SK-N-SH (cell line): ENCODE measurements at regions not wholly inside any gene's neighbourhood (a gene's known extent, or its start where the extent isn't known, plus 50 kb on each side); places are given as distances from the start of the nearest gene placed in this dataset.

Source experiments
- CTCF ChIA-PET: fragments of 300-600, 350-600 bp; formaldehyde crosslinking; extraction: SDS; loops from one replicate; lab custom pipeline; 2021; lab: Yijun Ruan, JAX
- POLR2A ChIA-PET: fragments of 350-600 bp; sonication (Branson Sonifier 250); formaldehyde crosslinking; extraction: SDS; loops from one replicate; lab custom pipeline; 2020; ENCODE audit warnings: antibody characterized with exemption, inconsistent platforms; lab: Yijun Ruan, JAX
- DNase-seq: peaks from one replicate; pipeline ENCODE4 v3.0.0; 2012
- H2AFZ ChIP-seq: fragments of 200-600 bp; sonication (generic); 2 replicates; pipeline ENCODE4 v1.8.1; 2016; ENCODE audit warnings: antibody characterized with exemption, mild to moderate bottlenecking, low read depth
- H3F3A ChIP-seq: fragments of 200-600 bp; sonication (generic); replicated peaks from 2 replicates; pipeline ENCODE3; 2016; ENCODE audit warnings: antibody characterized with exemption, mild to moderate bottlenecking; ENCODE audit not compliant: insufficient read depth
- H3K27ac ChIP-seq, 2 experiments: fragments of 200-500 bp in 1 of 2; fragments of 200-600 bp in 1 of 2; sonication (Bioruptor generic) in 1 of 2; sonication (generic), shearing (Covaris generic) in 1 of 2; 2 replicates each; pipeline versions ENCODE4 v1.5.1 to v1.6.1; 2014 to 2016; ENCODE audit warnings: low read depth in 2 of 2, inconsistent platforms in 1 of 2, low read length in 1 of 2, mild to moderate bottlenecking in 1 of 2, mixed read lengths in 1 of 2
- H3K27me3 ChIP-seq: fragments of 200-600 bp; sonication (generic), shearing (Covaris generic); 2 replicates; pipeline ENCODE4 v1.6.1; 2016; ENCODE audit warnings: mixed run types; ENCODE audit not compliant: insufficient read depth
- H3K36me3 ChIP-seq, 2 experiments: fragments of 200-500 bp in 1 of 2; fragments of 200-600 bp in 1 of 2; sonication (Bioruptor generic) in 1 of 2; sonication (generic) in 1 of 2; replicated peaks in 1 of 2; 2 replicates each; pipeline versions ENCODE3 to v1.5.1; 2014 to 2016; ENCODE audit warnings: low read length in 1 of 2, mild to moderate bottlenecking in 1 of 2; ENCODE audit not compliant: insufficient read depth in 2 of 2, control insufficient read depth in 1 of 2
- H3K4me1 ChIP-seq, 2 experiments: fragments of 200-500 bp in 1 of 2; fragments of 200-600 bp in 1 of 2; sonication (Bioruptor generic) in 1 of 2; sonication (generic), shearing (Covaris generic) in 1 of 2; 2 replicates each; pipeline versions ENCODE4 v1.5.1 to v1.6.1; 2014 to 2016; ENCODE audit warnings: low read depth in 1 of 2, low read length in 1 of 2, mixed run types in 1 of 2; ENCODE audit not compliant: insufficient read depth in 2 of 2, control insufficient read depth in 1 of 2
- H3K4me2 ChIP-seq: fragments of 200-600 bp; sonication (generic), shearing (Covaris generic); 2 replicates; pipeline ENCODE4 v1.6.1; 2017; ENCODE audit warnings: mixed run types
- H3K4me3 ChIP-seq, 2 experiments: fragments of 200-500 bp in 1 of 2; fragments of 200-600 bp in 1 of 2; sonication (Bioruptor generic) in 1 of 2; sonication (generic), shearing (Covaris generic) in 1 of 2; 2 replicates each; pipeline versions ENCODE4 v1.5.1 to v1.8.1; 2014 to 2016; ENCODE audit warnings: low read depth in 2 of 2, inconsistent platforms in 1 of 2, low read length in 1 of 2, mild to moderate bottlenecking in 1 of 2, mixed read lengths in 1 of 2, moderate library complexity in 1 of 2
- H3K79me2 ChIP-seq: fragments of 200-600 bp; sonication (generic); 2 replicates; pipeline ENCODE4 v1.8.1; 2017; ENCODE audit warnings: mild to moderate bottlenecking; ENCODE audit not compliant: insufficient read depth
- H3K9ac ChIP-seq: fragments of 200-600 bp; sonication (generic); 2 replicates; pipeline ENCODE4 v1.6.1; 2017; ENCODE audit warnings: mixed run types
- H3K9me2 ChIP-seq: fragments of 200-600 bp; sonication (generic); 2 replicates; pipeline ENCODE4 v1.6.1; 2017; ENCODE audit warnings: mixed run types
- H3K9me3 ChIP-seq: fragments of 200-600 bp; sonication (generic); 2 replicates; pipeline ENCODE4 v1.6.1; 2017; ENCODE audit warnings: mixed run types, mild to moderate bottlenecking, moderate library complexity
- H4K20me1 ChIP-seq: fragments of 200-600 bp; sonication (generic); 2 replicates; pipeline ENCODE4 v1.6.1; 2017; ENCODE audit warnings: mild to moderate bottlenecking, mixed run types; ENCODE audit not compliant: insufficient read depth
- EP300 ChIP-seq, 2 experiments: IDR thresholded peaks; 2 replicates each; pipeline versions ENCODE4 v1.4.0 to v1.6.1; 2012; ENCODE audit warnings: borderline replicate concordance in 1 of 2, low read depth in 1 of 2, low read length in 1 of 2
- FOXJ3 ChIP-seq: sonication (generic); formaldehyde crosslinking; IDR thresholded peaks from 2 replicates; pipeline ENCODE4 v1.5.1; 2020; ENCODE audit warnings: mild to moderate bottlenecking, missing genetic modification reagents
- GATA2 ChIP-seq: sonication (generic); formaldehyde crosslinking; IDR thresholded peaks from 2 replicates; pipeline ENCODE4 v1.5.0; 2020; ENCODE audit warnings: mild to moderate bottlenecking, missing genetic modification reagents
- MAX ChIP-seq: IDR thresholded peaks from 2 replicates; pipeline ENCODE4 v1.4.0; 2012; ENCODE audit warnings: low read depth
- MXI1 ChIP-seq: IDR thresholded peaks from 2 replicates; pipeline ENCODE4 v1.6.1; 2012; ENCODE audit warnings: mild to moderate bottlenecking, low read depth, low read length, improper control_type of control experiment
- POLR2AphosphoS5 ChIP-seq: IDR thresholded peaks from 2 replicates; pipeline ENCODE4 v1.6.1; 2012; ENCODE audit warnings: low read depth, low read length
- SIN3A ChIP-seq: IDR thresholded peaks from 2 replicates; pipeline ENCODE4 v1.6.1; 2012; ENCODE audit warnings: low read depth, mild to moderate bottlenecking, low read length, moderate library complexity, borderline replicate concordance
- USF2 ChIP-seq: fragments of 150-350 bp; IDR thresholded peaks from 2 replicates; pipeline ENCODE4 v1.6.1; 2017; ENCODE audit warnings: antibody characterized with exemption, low read length, low read depth, borderline replicate concordance
- YY1 ChIP-seq: IDR thresholded peaks from 2 replicates; pipeline ENCODE4 v1.4.0; 2012; ENCODE audit warnings: low read depth, mild to moderate bottlenecking
- WGBS: methylation state at CpG from one replicate; pipeline ENCODE4 v1.1.6; 2017; ENCODE audit warnings: low lambda C conversion rate; 5-methylcytosine and 5-hydroxymethylcytosine counted together

GRCh38 chr2:200225951-200226350 lies 80.5 kb upstream of the SPATS2L start:
- no peaks in the 10 kb centered on the region for H4K20me1 ChIP-seq
- DNase-seq = no peak
- 65% methylated on average over 5 of the region's 5 CpGs for WGBS
- H2AFZ ChIP-seq = no peak overlapping the region
- H3K27me3 ChIP-seq = no peaks in the 10 kb centered on the region
- no peak overlapping the region for H3K4me2 ChIP-seq
- ChIA-PET CTCF (interaction anchor here (1.6 to 1.7 kb wide), 3 partner anchors 9 to 246 kb away, joined by 4 to 6 read pairs (median 5); no protein-coding TSS in a partner anchor), POLR2A (no interaction called here)
- no peaks in the 10 kb centered on the region for H3K9me2 ChIP-seq
- no peaks in the 10 kb centered on the region for H3K9me3 ChIP-seq
- no peak overlapping the region for H3K9ac ChIP-seq
- no peak overlapping the region; a peak in 1 of 4 replicates for H3K27ac ChIP-seq
- H3K4me1 ChIP-seq = no peaks in the 10 kb centered on the region
- H3F3A ChIP-seq = no peaks in the 10 kb centered on the region
- TF ChIP-seq USF2 (no peak), FOXJ3 (no peak), SIN3A (no peak), EP300 (IDR thresholded peaks at IDR 0.05; ENCODE audit: borderline replicate concordance in 1 of 2, low read depth in 1 of 2, low read length in 1 of 2) (no peak), MAX (no peak), POLR2AphosphoS5 (no peak), MXI1 (no peak), YY1 (no peak)
- TF ChIP-seq, all 33 proteins: peak for 0
- Histone ChIP-seq H3K4me3 (no peak overlapping the region), H3K36me3 (no peaks in the 10 kb centered on the region), H3K79me2 (no peaks in the 10 kb centered on the region)

- H3K9me3 ChIP-seq = no peaks in the 10 kb centered on the region
- TF ChIP-seq GATA2 (CRISPR knock-in tag) = no peak
- H2AFZ ChIP-seq = no peak overlapping the region
- CTCF ChIA-PET = interaction anchor here (0.7 to 1.7 kb wide), 2 partner anchors 10 to 788 kb away, joined by 3 to 6 read pairs; no protein-coding TSS in a partner anchor
- H3K4me1 ChIP-seq = no peaks in the 10 kb centered on the region
- WGBS = 63% methylated on average over 6 of the region's 6 CpGs
- H3K4me2 ChIP-seq = no peak overlapping the region
- H3K79me2 ChIP-seq = no peaks in the 10 kb centered on the region
- H3F3A ChIP-seq = no peaks in the 10 kb centered on the region
- H3K9ac ChIP-seq = no peak overlapping the region
- no peaks in the 10 kb centered on the region for H3K27me3 ChIP-seq
- DNase-seq = no peak
- no peak overlapping the region for H3K27ac ChIP-seq
- no peaks in the 10 kb centered on the region for H3K9me2 ChIP-seq
- H3K4me3 ChIP-seq = no peak overlapping the region
- POLR2A ChIA-PET = no interaction called here
- H3K36me3 ChIP-seq = no peaks in the 10 kb centered on the region
- H4K20me1 ChIP-seq = no peaks in the 10 kb centered on the region
Observed at GRCh38 chr2:200226451-200227426, 79.8 kb upstream of the SPATS2L start.
